CD4-positive, alpha-beta T cell treated with Interleukin-10 for 1 hour (primary cell): ENCODE measurements at regions not wholly inside any gene's neighbourhood (a gene's known extent, or its start where the extent isn't known, plus 50 kb on each side); places are given as distances from the start of the nearest gene placed in this dataset.
"Not testable (repeated sequence)": the region's sequence is repeated elsewhere in the genome, so short reads cannot be mapped to it uniquely, and the experiment has no call there.

Experiments
- DNase-seq: peaks from one replicate; pipeline ENCODE4 v3.0.0-alpha.2; 2020

- DNase-seq, result not testable (repeated sequence)
These were observed 62.8 kb downstream of the ARHGAP11B start for GRCh38 chr15:30688684-30689083.

- not testable (repeated sequence) for DNase-seq
These were observed 64.2 kb downstream of the ARHGAP11B start for GRCh38 chr15:30690153-30690552.

- DNase-seq, result not testable (repeated sequence)
These were observed 69.9 kb downstream of the ARHGAP11B start for GRCh38 chr15:30695811-30696210.

GRCh38 chr15:30696439-30697314, 70.7 kb downstream of the ARHGAP11B start:
- not testable (repeated sequence) for DNase-seq

- peak; percentile 50 for DNase-seq
These were observed 71.4 kb downstream of the ARHGAP11B start for GRCh38 chr15:30697315-30697685.

- not testable (repeated sequence) for DNase-seq
These were observed 74.2 kb downstream of the ARHGAP11B start for GRCh38 chr15:30700006-30700597.

- not testable (repeated sequence) for DNase-seq
These were observed 82.2 kb downstream of the ARHGAP11B start for GRCh38 chr15:30707976-30708685.

- not testable (repeated sequence) for DNase-seq
These were observed 82.9 kb downstream of the ARHGAP11B start for GRCh38 chr15:30708809-30709208.

GRCh38 chr15:30718038-30718643, 92.2 kb downstream of the ARHGAP11B start:
- not testable (repeated sequence) for DNase-seq

- DNase-seq, result not testable (repeated sequence)
These were observed 93.4 kb downstream of the ARHGAP11B start for GRCh38 chr15:30719363-30719762.

- DNase-seq, result not testable (repeated sequence)
These were observed 94.9 kb downstream of the ARHGAP11B start for GRCh38 chr15:30720825-30721224.

GRCh38 chr15:30721529-30721928, 95.6 kb downstream of the ARHGAP11B start:
- not testable (repeated sequence) for DNase-seq

GRCh38 chr15:30723540-30724175, 97.7 kb downstream of the ARHGAP11B start:
- not testable (repeated sequence) for DNase-seq

- not testable (repeated sequence) for DNase-seq
These were observed 104.1 kb downstream of the ARHGAP11B start for GRCh38 chr15:30729880-30730590.

GRCh38 chr15:30730633-30731032, 104.7 kb downstream of the ARHGAP11B start:
- not testable (repeated sequence) for DNase-seq

- DNase-seq, result not testable (repeated sequence)
These were observed 106.2 kb downstream of the ARHGAP11B start for GRCh38 chr15:30732100-30732499.

GRCh38 chr15:30735884-30736564, 110.1 kb downstream of the ARHGAP11B start:
- DNase-seq, result not testable (repeated sequence)

GRCh38 chr15:30742796-30743195, 116.9 kb downstream of the ARHGAP11B start:
- DNase-seq, result not testable (repeated sequence)

GRCh38 chr15:30749048-30749447, 123.1 kb downstream of the ARHGAP11B start:
- DNase-seq, result not testable (repeated sequence)

- peak; percentile 77 for DNase-seq
These were observed 129.2 kb downstream of the ARHGAP11B start for GRCh38 chr15:30755036-30755687.
